NCI-H748 treated with DMSO at 0.1 percent for 48 hours (cell line): ENCODE measurements at regions not wholly inside any gene's neighbourhood (a gene's known extent, or its start where the extent isn't known, plus 50 kb on each side); places are given as distances from the start of the nearest gene placed in this dataset.
"Not testable (repeated sequence)": the region's sequence is repeated elsewhere in the genome, so short reads cannot be mapped to it uniquely, and the experiment has no call there.

Source experiments
- DNase-seq: peaks from one replicate; lab custom pipeline; 2025; lab: John Stamatoyannopoulos, UW

DNA sequence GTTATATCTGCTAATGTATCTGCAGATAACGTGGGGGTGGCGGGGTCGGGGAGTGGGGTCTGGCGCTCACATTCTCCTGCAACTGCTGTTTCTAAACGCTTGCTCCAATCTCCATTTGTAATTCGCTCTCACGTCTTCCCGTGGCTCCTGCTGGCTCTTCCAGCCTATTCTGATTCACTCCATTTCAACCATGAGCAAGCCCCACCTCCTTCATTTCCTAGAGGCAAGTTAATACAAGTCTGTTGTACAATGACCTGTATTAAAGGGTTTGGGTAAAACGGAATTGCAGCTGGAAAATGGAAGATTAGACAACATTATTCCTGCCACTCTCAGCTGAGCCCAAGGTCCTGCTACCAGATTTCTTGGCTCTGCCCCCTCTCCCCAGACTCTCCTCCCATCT, 132.3 kb downstream of the CSNK2A3 start:
- no peak for DNase-seq

- DNase-seq = no peak
These were observed 134.4 kb downstream of the CSNK2A3 start for GRCh38 chr11:11218629-11218986.

DNA sequence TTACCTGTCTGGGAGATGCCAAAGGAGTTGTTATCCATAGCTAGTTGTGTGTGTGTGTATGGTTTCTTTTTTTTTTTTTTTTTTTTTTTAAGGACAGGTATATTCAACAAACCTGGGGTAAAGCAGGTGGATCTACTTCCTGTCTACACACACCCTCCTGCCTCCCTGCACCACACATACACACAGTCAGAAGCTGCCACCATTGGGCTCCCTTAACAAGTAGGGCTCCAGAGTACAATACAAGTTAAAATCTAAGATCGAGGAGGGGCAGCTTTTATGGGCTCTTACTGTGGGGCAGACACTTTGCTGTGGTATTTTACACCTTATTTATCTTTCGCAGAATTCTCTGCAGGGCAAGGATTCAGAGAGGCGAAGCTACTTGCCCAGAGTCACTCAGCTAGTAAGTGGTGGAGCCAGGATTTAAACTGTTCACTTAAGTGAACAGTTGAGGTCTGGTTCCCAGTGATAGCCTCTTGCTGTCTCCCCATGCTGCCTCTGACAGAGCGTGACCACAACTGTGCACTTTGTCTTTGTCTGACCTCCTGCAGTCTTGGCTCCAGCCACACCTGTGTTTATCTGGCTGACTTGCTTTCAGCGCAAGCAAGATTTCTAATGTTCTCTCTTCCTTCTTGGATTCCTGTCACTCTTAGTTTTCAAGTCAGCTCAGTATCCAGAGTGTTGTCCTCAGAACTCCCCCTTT, 135.0 kb downstream of the CSNK2A3 start:
- no peak for DNase-seq

DNA sequence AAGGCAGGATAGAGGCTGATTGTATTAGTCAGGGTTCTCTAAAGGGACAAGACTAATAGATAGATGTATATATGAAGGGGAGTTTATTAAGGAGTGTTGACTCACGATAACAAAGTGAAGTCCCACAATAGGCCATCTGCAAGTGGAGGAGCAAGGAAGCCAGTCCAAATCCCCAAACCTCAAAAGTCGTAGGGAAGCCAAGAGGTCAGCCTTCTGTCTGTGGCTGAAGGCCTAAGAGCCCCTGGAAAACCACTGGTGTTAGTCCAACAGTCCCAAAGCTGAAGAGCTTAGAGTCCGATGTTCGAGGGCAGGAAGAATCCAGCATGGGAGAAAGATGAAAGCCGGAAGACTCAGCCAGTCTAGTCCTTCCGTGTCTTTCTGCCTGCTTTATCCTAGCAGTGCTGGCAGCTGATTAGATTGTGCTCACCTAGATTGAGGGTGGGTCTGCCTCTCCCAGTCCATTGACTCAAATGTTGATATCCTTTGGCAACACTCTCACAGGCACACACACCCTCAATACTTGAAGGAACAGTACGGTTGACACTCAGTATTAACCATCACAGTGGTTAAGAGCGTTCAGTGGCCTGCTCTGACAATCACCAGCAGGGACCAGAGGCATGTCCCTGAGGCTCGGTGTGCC, 135.6 kb downstream of the CSNK2A3 start:
- DNase-seq = no peak

- DNase-seq = no peak
These were observed 137.1 kb downstream of the CSNK2A3 start for GRCh38 chr11:11215944-11216343.

DNA sequence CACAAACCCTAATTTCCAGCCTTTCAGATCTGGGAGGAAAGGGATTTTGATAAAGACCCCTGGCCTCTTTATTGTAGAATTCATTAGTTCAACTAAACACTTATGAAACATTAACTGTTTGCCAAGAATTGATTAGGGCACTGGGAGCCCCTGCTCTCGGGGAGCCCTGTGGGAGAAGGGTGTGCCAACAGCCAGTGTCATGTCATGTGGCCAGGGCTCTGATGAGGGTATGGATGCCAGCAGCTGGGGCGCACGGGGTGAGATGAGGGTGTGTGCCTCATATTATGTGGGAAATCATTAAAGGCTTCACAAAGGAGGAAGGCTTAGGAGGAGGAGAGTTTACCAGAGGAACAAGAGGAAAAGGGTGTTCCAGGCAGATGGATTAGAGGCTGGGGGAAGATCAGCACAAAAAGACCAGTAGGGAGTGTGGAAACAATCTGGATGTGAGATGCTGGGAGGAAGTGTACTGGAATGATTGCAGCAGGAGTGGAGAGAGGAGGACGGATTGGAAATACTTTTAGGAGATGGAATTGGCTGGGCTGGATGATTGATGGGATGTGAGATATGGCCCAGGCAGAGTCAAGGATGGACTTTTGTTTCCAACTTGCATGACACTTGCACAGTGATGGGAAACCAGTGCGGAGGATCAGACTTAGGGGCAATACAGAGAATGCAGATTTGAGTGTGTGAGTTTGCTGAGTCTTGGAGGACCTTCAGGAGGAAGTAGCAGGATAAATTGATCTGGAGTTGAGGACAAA, 137.8 kb downstream of the CSNK2A3 start:
- DNase-seq = no peak

DNA sequence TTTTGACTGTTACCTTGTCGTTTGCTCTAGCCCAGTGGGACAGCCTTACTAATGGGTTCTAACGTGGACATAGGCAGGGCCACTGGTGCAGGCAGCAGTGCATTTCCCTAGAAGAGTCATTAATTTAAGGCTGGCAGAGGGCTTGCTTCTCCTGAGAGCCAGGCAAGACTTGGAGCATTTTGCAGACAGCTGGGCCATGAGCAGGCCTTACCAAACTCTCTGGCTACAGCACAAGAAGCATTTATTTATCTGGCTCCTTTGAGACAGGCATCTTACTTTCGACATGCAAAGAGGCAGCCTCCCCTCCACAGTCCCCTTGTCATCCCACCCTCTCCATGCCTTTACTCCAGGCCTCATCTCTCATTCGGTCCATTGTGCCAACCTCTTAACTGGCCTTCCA, 139.9 kb downstream of the CSNK2A3 start:
- no peak for DNase-seq

DNA sequence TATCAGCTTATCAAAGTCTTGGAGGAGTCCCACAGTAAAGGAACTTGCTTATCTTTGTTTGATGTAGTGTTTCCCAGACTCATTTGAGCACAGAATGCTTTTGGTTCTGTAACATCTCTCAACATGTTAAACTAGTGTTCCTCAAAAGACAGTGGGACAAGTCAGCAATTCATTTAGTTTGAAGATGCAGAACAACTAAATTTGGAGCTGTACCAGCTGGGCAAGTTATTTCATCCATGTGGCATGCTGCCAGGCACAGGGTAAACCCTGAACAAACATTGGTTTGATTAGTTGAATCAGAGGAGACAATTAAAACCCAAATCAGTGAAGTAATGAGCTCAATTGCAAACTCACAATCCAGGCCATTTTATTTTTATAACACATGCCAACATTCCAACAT, 141.2 kb downstream of the CSNK2A3 start:
- DNase-seq = no peak

GRCh38 chr11:11211186-11211585, 141.9 kb downstream of the CSNK2A3 start:
- no peak for DNase-seq

GRCh38 chr11:11210446-11210845, 142.6 kb downstream of the CSNK2A3 start:
- DNase-seq = no peak

- no peak for DNase-seq
These were observed 143.1 kb downstream of the CSNK2A3 start for GRCh38 chr11:11209967-11210366.

GRCh38 chr11:11208994-11209393, 144.1 kb downstream of the CSNK2A3 start:
- no peak for DNase-seq

GRCh38 chr11:11207428-11207827, 145.6 kb downstream of the CSNK2A3 start:
- DNase-seq = no peak

DNA sequence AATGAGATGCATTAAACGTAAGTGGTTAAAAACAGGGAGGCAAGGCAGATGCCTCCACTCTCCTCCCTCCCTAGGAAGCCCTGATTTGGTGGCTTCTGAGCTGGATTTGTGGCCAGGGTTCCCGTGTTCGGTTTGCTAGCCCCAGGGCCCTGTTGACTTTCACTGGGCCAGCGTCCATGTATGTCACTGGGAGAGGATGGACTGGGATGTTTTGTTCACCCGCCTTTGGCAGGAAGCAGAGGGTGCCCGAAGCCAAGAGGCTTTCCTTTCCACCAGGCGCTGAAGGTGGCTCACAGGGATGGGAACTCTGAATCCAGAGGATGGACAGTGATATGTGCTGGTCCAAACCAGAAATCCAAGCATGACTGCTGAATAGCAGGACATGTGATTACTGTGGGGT, 146.6 kb downstream of the CSNK2A3 start:
- no peak for DNase-seq

GRCh38 chr11:11202885-11203284, 150.2 kb downstream of the CSNK2A3 start:
- DNase-seq = no peak

DNA sequence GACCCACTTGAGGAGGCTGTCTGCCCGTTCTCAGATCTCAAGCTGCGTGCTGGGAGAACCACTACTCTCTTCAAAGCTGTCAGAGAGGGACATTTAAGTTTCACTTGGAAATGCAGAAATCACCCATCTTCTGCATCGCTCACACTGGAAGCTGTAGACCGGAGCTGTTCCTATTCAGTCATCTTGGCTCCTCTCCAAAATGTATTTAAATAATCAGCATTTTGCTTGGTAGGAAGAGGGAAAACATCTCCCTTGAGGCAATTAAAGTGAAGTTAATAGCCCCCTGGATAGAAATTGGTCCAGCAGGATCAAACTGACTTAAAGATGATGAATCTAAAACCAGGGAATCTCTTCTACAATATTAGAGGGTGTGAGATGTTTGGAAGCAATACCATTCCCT, 151.7 kb downstream of the CSNK2A3 start:
- DNase-seq = not testable (repeated sequence)

DNA sequence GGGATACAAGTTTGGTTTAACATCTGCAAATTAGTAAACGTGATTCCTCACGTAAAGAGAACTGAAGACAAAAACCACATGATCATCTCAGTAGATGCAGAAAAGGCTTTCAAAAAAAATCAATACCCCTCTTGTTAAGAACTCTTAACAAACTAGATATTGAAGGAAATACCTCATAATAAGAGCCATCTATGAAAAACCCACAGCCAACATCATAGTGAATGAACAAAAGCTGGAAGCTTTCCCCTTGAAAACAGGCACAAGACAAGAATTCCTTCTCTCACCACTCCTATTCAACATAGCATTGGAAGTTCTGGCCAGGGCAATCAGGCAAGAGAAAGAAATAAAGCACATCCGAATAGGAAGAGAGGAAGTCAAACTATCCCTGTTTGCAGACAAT, 160.5 kb downstream of the CSNK2A3 start:
- no peak for DNase-seq

DNA sequence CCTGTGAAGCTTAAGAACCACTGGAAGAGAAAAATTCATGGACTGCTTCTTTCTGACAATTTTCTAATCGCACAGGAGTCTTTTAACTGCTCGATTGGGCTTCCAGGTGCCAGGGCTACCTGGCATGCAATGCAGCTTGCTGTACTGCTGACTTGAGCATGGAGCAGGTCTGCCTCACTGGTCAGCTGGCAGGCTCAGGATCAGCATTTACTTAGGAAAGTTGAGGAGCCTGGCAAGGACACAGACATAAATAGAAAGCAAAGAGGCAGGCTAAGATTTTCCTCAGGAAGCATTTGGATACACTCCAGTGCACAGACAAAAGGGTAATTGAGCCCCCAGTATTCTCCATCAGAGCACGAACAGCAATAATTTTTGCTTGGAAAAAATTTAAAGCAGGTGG, 163.5 kb downstream of the CSNK2A3 start:
- DNase-seq = no peak

GRCh38 chr11:11186249-11186648, 166.8 kb downstream of the CSNK2A3 start:
- no peak for DNase-seq

DNA sequence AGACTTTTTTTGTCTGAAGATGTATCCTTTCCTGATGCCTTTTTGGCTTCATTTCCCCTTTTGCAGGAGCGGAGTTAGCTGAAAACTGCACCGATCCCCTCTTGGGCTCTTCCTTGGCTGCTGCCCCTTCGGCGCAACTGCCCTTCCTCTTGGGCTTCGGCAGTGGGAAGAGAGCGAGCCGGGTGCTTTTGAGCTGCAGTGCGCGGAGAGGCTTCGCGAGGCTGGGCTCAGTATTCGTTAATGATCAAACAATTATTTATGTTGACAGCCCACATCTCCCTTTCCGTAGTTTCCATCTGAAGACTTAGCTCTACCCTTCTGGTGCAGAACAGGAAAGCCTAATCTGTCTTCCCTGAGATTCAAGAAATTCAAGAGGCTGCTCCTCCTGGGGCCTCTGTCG, 170.8 kb downstream of the CSNK2A3 start:
- no peak for DNase-seq

DNA sequence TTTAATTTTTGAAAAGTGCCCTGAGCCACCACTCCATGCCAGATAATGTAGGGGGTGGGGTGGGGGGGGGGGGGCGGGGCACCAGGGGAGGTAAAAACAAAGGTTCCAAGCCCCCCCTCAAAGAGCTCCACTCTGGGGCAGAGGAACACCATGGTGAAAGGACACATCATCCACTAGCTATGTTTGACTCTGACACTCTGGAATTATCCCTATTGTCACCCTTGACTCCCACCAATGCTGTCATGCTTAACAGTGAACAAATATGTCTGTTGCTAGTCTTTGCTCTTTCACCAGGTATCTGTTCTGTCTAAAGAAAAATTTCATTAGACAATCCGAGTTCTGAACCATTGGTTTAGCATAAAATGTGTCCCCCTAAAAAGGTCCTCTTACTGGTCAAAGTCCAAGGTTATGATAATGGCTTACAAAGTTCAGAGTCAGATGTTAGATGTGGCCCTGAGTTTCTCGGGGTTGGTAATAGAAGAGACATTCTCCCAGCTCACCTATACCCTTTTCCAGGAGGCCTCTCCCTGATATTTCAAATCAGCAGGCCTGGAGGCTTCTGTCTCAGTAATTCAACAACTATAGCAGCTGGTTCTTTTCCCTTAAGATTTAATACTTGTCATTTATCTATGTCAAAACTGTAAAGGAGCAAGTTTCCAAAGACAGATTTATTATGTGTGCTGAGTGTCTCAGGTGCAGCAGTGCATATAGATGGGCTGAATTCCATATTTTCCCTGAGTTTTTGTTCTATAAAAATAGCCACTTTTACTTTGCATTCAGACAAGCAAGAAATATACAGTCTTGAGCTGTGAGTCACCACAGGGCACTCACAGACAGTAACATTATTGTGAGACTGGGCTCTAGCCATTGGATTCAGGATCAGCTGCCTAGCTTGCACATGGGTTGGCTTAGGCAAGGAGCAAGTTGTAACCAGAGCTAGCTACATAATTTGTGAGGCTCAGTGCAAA, 174.1 kb downstream of the CSNK2A3 start:
- DNase-seq = no peak

DNA sequence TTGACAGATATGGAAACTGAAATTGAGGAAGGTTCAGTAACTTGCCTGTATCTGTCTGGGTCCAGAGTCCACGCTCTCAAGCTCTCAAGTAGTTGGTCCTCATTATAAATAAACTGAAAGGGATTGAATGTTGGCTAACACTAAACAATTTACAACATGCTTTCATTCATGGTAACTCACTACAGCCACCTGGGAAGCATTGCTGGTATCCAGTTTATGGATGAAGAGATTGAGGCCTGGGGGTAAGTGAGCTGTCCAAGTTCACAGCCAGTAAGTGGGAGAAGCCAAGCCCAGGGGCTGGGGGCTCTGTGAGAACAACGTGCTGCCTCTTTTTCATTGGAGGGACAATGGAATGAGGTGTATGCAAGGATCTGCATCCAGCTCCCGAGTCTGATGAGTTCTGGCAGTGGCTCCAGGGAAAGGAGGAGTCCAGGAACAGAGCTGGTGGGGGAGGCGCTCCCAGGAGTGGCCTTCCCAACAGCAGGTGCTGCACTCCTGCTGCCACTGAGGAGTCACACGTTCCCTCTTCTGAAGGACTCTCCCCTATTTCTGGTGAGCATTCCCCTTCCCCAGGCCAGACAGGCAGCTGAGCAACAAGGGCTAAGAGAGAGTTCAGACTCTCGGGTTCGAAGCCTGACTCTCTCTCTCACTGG, 175.8 kb downstream of the CSNK2A3 start:
- no peak for DNase-seq
